T1000 (cell line): ENCODE measurements at regions not wholly inside any gene's neighbourhood (a gene's known extent, or its start where the extent isn't known, plus 50 kb on each side); places are given as distances from the start of the nearest gene placed in this dataset.

Experiments
- DNase-seq: peaks from one replicate; lab custom pipeline; 2025; ENCODE audit warnings: mixed read lengths; lab: John Stamatoyannopoulos, UW

- no peak for DNase-seq
These were observed 560.5 kb upstream of the ZNF717 start for GRCh38 chr3:76345878-76346277.

GRCh38 chr3:76346690-76347089 is 561.3 kb upstream of the ZNF717 start:
- no peak for DNase-seq

- DNase-seq = no peak
These were observed 564.5 kb upstream of the ZNF717 start for GRCh38 chr3:76349715-76350480.

GRCh38 chr3:76352051-76352450 is 566.7 kb upstream of the ZNF717 start:
- DNase-seq = no peak

- DNase-seq = no peak
These were observed 567.3 kb upstream of the ZNF717 start for GRCh38 chr3:76352511-76353284.

- DNase-seq = no peak
These were observed 568.3 kb upstream of the ZNF717 start for GRCh38 chr3:76353683-76354082.

- no peak for DNase-seq
These were observed 575.7 kb upstream of the ZNF717 start for GRCh38 chr3:76361010-76361409.

GRCh38 chr3:76362643-76363042 is 577.3 kb upstream of the ZNF717 start:
- DNase-seq = no peak

- no peak for DNase-seq
These were observed 579.9 kb upstream of the ZNF717 start for GRCh38 chr3:76365275-76365674.

GRCh38 chr3:76367281-76367680 is 581.9 kb upstream of the ZNF717 start:
- DNase-seq = no peak

- no peak for DNase-seq
These were observed 583.8 kb upstream of the ZNF717 start for GRCh38 chr3:76369170-76369569.

- no peak for DNase-seq
These were observed 585.6 kb upstream of the ZNF717 start for GRCh38 chr3:76370749-76371520.

- DNase-seq = no peak
These were observed 587.1 kb upstream of the ZNF717 start for GRCh38 chr3:76372497-76372896.

GRCh38 chr3:76377074-76377473 is 591.7 kb upstream of the ZNF717 start:
- DNase-seq = no peak

GRCh38 chr3:76378789-76379188 is 593.4 kb upstream of the ZNF717 start:
- DNase-seq = no peak

GRCh38 chr3:76383781-76384180 is 598.4 kb upstream of the ZNF717 start:
- DNase-seq = no peak

- no peak for DNase-seq
These were observed 601.7 kb upstream of the ZNF717 start for GRCh38 chr3:76387000-76387399.

GRCh38 chr3:76400141-76400540 is 614.8 kb upstream of the ZNF717 start:
- no peak for DNase-seq

- DNase-seq = no peak
These were observed 617.6 kb upstream of the ZNF717 start for GRCh38 chr3:76402926-76403325.

GRCh38 chr3:76403556-76403955 is 618.2 kb upstream of the ZNF717 start:
- DNase-seq = no peak

GRCh38 chr3:76405196-76405595 is 619.8 kb upstream of the ZNF717 start:
- no peak for DNase-seq

- no peak for DNase-seq
These were observed 625.5 kb upstream of the ZNF717 start for GRCh38 chr3:76410762-76411281.
